GM18868 (cell line): ENCODE measurements at regions not wholly inside any gene's neighbourhood (a gene's known extent, or its start where the extent isn't known, plus 50 kb on each side); places are given as distances from the start of the nearest gene placed in this dataset.
A peak's percentile ranks its signal among the peaks of the same experiment; 100 is the strongest.

Experiments used
- ATAC-seq: cut with Tn5 transposase; IDR thresholded peaks from one replicate; pipeline ENCODE4 v1.9.1; 2021; ENCODE audit warnings: mild to moderate bottlenecking, moderate library complexity; ENCODE audit not compliant: unreplicated experiment

GRCh38 chr3:31408720-31409119 is 124.0 kb upstream of the STT3B start:
- ATAC-seq = no peak

- no peak for ATAC-seq
Measured at GRCh38 chr3:31409389-31409788, 123.3 kb upstream of the STT3B start.

GRCh38 chr3:31409866-31410265 is 122.9 kb upstream of the STT3B start:
- no peak for ATAC-seq

GRCh38 chr3:31410411-31410810 is 122.3 kb upstream of the STT3B start:
- ATAC-seq = no peak

GRCh38 chr3:31412832-31413231 is 119.9 kb upstream of the STT3B start:
- ATAC-seq = no peak

GRCh38 chr3:31413515-31413914 is 119.2 kb upstream of the STT3B start:
- ATAC-seq = no peak

GRCh38 chr3:31416980-31417379 is 115.7 kb upstream of the STT3B start:
- no peak for ATAC-seq

GRCh38 chr3:31417486-31417885 is 115.2 kb upstream of the STT3B start:
- no peak for ATAC-seq

- ATAC-seq = no peak
Measured at GRCh38 chr3:31420311-31420710, 112.4 kb upstream of the STT3B start.

GRCh38 chr3:31421314-31422048 is 111.2 kb upstream of the STT3B start:
- peak; percentile 94 for ATAC-seq

GRCh38 chr3:31422237-31422636 is 110.5 kb upstream of the STT3B start:
- no peak for ATAC-seq

GRCh38 chr3:31423482-31423881 is 109.2 kb upstream of the STT3B start:
- ATAC-seq = no peak

GRCh38 chr3:31425401-31425800 is 107.3 kb upstream of the STT3B start:
- ATAC-seq = no peak

GRCh38 chr3:31427623-31428022 is 105.1 kb upstream of the STT3B start:
- no peak for ATAC-seq

- no peak for ATAC-seq
Measured at GRCh38 chr3:31431321-31431720, 101.4 kb upstream of the STT3B start.

- no peak for ATAC-seq
Measured at GRCh38 chr3:31432897-31433678, 99.6 kb upstream of the STT3B start.

- ATAC-seq = no peak
Measured at GRCh38 chr3:31433679-31433992, 99.1 kb upstream of the STT3B start.

- no peak for ATAC-seq
Measured at GRCh38 chr3:31434819-31435218, 97.9 kb upstream of the STT3B start.

- ATAC-seq = no peak
Measured at GRCh38 chr3:31436830-31437229, 95.9 kb upstream of the STT3B start.

- ATAC-seq = no peak
Measured at GRCh38 chr3:31438742-31439141, 94.0 kb upstream of the STT3B start.

GRCh38 chr3:31439890-31440750 is 92.6 kb upstream of the STT3B start:
- no peak for ATAC-seq

GRCh38 chr3:31440878-31441277 is 91.8 kb upstream of the STT3B start:
- ATAC-seq = no peak
